Epithelial cell of esophagus (primary cell): ENCODE measurements at regions not wholly inside any gene's neighbourhood (a gene's known extent, or its start where the extent isn't known, plus 50 kb on each side); places are given as distances from the start of the nearest gene placed in this dataset.

Experiments
- DNase-seq: peaks from one replicate; pipeline ENCODE4 v3.0.0; 2010; ENCODE audit warnings: low read depth
- H3K4me3 ChIP-seq: 2 replicates; pipeline ENCODE4 v1.5.1; 2011; ENCODE audit warnings: mild to moderate bottlenecking, low read length, control low read depth
- TF ChIP-seq, protein P1 (sequence below): IDR thresholded peaks from 2 replicates; pipeline ENCODE4 v1.5.1; 2011; ENCODE audit warnings: low read depth, mild to moderate bottlenecking, low read length, control low read depth, inconsistent platforms; ENCODE audit not compliant: insufficient read depth; ENCODE audit errors: missing control alignments

DNA sequence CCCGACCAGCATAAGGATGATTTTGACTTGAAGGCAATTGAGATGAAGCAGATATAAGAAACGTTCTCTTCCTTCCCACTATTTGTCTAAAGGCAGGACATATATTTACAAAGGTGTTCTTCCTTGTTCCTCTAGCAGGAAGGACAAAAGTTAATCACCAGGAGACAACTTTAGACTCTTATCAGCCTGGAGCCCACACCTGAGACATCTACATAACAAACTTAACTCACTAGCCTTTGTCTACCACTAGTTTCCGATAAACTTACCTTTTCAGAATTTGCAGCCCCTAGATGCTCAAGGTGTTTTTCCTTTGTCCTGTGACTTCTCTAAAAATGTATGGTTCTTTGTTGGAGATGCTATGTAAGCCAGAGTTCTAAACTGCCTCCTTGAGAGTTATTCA, 1047.8 kb upstream of the NXPH2 start:
- TF ChIP-seq, protein P1, sequence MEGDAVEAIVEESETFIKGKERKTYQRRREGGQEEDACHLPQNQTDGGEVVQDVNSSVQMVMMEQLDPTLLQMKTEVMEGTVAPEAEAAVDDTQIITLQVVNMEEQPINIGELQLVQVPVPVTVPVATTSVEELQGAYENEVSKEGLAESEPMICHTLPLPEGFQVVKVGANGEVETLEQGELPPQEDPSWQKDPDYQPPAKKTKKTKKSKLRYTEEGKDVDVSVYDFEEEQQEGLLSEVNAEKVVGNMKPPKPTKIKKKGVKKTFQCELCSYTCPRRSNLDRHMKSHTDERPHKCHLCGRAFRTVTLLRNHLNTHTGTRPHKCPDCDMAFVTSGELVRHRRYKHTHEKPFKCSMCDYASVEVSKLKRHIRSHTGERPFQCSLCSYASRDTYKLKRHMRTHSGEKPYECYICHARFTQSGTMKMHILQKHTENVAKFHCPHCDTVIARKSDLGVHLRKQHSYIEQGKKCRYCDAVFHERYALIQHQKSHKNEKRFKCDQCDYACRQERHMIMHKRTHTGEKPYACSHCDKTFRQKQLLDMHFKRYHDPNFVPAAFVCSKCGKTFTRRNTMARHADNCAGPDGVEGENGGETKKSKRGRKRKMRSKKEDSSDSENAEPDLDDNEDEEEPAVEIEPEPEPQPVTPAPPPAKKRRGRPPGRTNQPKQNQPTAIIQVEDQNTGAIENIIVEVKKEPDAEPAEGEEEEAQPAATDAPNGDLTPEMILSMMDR = no peak
- DNase-seq = no peak
- no peak overlapping the region for H3K4me3 ChIP-seq

GRCh38 chr2:139825726-139826125, 1045.5 kb upstream of the NXPH2 start:
- H3K4me3 ChIP-seq = no peak overlapping the region
- peak; percentile 19 for DNase-seq
- TF ChIP-seq, protein P1 = no peak

- TF ChIP-seq, protein P1 = no peak
- no peak for DNase-seq
- H3K4me3 ChIP-seq = no peak overlapping the region
Observed at GRCh38 chr2:139819273-139819796, 1039.1 kb upstream of the NXPH2 start.

DNA sequence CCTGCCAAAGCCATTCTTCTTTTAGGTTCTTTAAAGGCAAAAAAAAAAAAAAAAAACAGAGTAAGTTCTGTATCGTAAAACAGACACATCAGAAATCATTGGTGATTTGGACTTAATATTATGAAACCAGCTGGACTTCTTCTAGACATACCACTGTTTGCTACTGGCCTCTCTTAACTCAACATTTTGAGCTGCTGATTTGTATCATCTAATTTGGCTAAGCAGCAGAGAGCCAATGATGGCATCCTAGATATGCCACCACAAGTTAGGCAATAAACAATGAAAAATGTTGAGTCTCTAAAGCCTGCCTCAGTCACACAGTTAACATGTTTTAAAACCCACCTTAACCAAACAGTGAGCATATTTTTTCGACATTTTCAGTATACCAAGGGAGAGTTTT, 1034.3 kb upstream of the NXPH2 start:
- TF ChIP-seq, protein P1 = no peak
- H3K4me3 ChIP-seq = no peak overlapping the region
- DNase-seq = no peak

DNA sequence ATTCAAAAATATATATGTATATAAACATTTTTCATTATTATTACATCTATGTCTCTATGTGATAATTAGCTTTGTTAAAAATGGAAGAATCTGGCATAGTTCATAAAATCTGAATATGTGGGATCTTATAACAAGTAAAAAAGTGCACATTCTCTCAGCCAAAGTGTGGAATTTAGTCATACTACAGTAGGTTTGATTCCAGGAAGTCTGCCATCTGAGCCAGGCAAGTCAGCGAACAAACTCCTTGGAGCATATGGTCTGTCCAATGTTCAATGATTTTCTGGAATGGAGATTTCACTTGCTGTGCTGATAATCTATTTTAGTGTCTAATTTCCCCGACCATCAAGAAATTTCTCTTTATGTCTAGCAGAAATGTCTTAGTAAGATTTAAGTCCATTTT, 1033.2 kb upstream of the NXPH2 start:
- H3K4me3 ChIP-seq = no peak overlapping the region
- DNase-seq = no peak
- TF ChIP-seq, protein P1 = no peak

DNA sequence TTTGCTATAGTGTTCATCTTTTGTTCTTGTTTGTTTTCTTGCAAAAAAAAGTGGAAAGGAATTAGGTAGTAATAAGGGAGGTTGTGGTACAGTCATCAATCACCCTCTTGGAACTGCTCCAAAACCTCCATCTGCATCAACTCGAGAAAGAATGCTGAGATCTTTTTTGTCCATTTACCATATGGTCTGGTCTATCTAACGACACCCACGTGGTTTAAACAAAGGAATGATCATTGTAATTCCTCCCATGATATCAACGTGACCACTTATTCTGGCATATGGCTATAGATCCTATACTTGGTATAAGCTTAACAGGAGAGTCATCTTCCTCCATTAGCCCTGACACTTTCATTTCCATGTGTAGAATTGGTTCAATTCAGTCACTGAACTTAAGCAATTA, 1025.3 kb upstream of the NXPH2 start:
- TF ChIP-seq, protein P1 = no peak
- DNase-seq = no peak

DNA sequence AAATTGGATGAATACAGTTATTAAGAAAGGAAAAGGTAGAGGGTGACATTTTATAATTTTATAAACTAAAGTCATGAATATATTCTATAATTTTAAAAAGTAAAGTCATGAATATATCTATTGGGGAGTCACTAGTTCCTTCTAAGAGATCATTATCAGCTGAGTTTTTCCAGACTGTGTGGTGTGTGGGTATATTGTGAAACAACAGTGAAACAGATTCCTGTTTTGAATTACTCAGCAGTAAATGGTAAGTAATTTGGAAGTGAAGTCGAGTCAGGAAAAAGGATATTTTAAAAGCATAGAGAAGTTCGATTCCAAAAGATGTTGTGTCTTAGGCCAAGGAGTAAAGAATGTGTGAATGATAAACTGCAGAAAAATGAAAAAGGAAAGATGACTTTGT, 1018.2 kb upstream of the NXPH2 start:
- TF ChIP-seq, protein P1 = no peak
- no peak for DNase-seq
- no peak overlapping the region for H3K4me3 ChIP-seq

More for the DNA sequence above, 1025.3 kb upstream of the NXPH2 start:
- H3K4me3 ChIP-seq = no peak overlapping the region
